IMR-90 (cell line): ENCODE measurements at regions not wholly inside any gene's neighbourhood (a gene's known extent, or its start where the extent isn't known, plus 50 kb on each side); places are given as distances from the start of the nearest gene placed in this dataset.

Experiments used
- ATAC-seq: fragments of 200-7000 bp; cut with Tn5 transposase; 2 replicates; pipeline ENCODE4 v1.9.1; 2020; ENCODE audit warnings: low read depth, mild to moderate bottlenecking, moderate library complexity
- BruUV-seq: library from RNA; stranded (reverse); fragments of 400-500 nt; replicated peaks from 2 replicates; lab custom pipeline; 2021; lab: Mats Ljungman, UMichigan
- CTCF ChIA-PET: fragments of 300-600 bp; formaldehyde crosslinking; extraction: SDS; loops from one replicate; lab custom pipeline; 2021; ENCODE audit warnings: antibody characterized with exemption; lab: Yijun Ruan, JAX
- POLR2A ChIA-PET: fragments of 300-600 bp; sonication (Branson Sonifier 250); formaldehyde crosslinking; loops from one replicate; lab custom pipeline; 2022; ENCODE audit warnings: antibody characterized with exemption; ENCODE audit not compliant: unreplicated experiment; lab: Charles Lee
- DNase-seq: peaks from one replicate; pipeline ENCODE4 v3.0.0; 2013
- H2AFZ ChIP-seq: replicated peaks from 2 replicates; pipeline ENCODE3; 2013; ENCODE audit warnings: low read length, mild to moderate bottlenecking; ENCODE audit not compliant: poor library complexity
- H2AK5ac ChIP-seq: 2 replicates; pipeline ENCODE4 v1.6.1; 2013; ENCODE audit warnings: low read depth, low read length, inconsistent platforms
- H2AK9ac ChIP-seq: replicated peaks from 2 replicates; pipeline ENCODE3; 2013; ENCODE audit warnings: mild to moderate bottlenecking, low read depth, low read length, moderate library complexity; ENCODE audit not compliant: poor library complexity
- H2BK120ac ChIP-seq: 2 replicates; pipeline ENCODE4 v1.6.1; 2013; ENCODE audit warnings: low read depth, low read length, inconsistent platforms
- H2BK15ac ChIP-seq: 3 replicates; pipeline ENCODE4 v1.6.1; 2013; ENCODE audit warnings: low read depth, low read length, inconsistent platforms
- H2BK20ac ChIP-seq: 2 replicates; pipeline ENCODE4 v1.6.1; 2013; ENCODE audit warnings: low read depth, mild to moderate bottlenecking, inconsistent platforms, low read length, moderate library complexity
- H2BK5ac ChIP-seq: 2 replicates; pipeline ENCODE4 v1.6.1; 2013; ENCODE audit warnings: mild to moderate bottlenecking, low read depth, low read length, inconsistent platforms; ENCODE audit not compliant: poor library complexity, severe bottlenecking
- H3K14ac ChIP-seq: replicated peaks from 2 replicates; pipeline ENCODE4 v1.6.1; 2013; ENCODE audit warnings: low read depth, low read length, inconsistent platforms
- H3K18ac ChIP-seq: 2 replicates; pipeline ENCODE4 v1.6.1; 2013; ENCODE audit warnings: low read depth, low read length, control low read depth
- H3K23ac ChIP-seq: 2 replicates; pipeline ENCODE4 v1.6.1; 2013; ENCODE audit warnings: low read depth, low read length, inconsistent platforms
- H3K27ac ChIP-seq: 2 replicates; pipeline ENCODE4 v1.5.1; 2013; ENCODE audit warnings: mild to moderate bottlenecking, control low read depth, low read length; ENCODE audit not compliant: insufficient read depth
- H3K27me3 ChIP-seq: 2 replicates; pipeline ENCODE4 v1.6.1; 2013; ENCODE audit warnings: low read length; ENCODE audit not compliant: control insufficient read depth, insufficient read depth
- H3K36me3 ChIP-seq: 2 replicates; pipeline ENCODE4 v1.6.1; 2013; ENCODE audit warnings: low read length, mixed read lengths; ENCODE audit not compliant: control insufficient read depth, insufficient read depth
- H3K4ac ChIP-seq: 2 replicates; pipeline ENCODE4 v1.6.1; 2013; ENCODE audit warnings: low read depth, low read length, inconsistent platforms
- H3K4me1 ChIP-seq: 2 replicates; pipeline ENCODE4 v1.6.1; 2013; ENCODE audit warnings: low read length, mixed read lengths; ENCODE audit not compliant: control insufficient read depth, insufficient read depth
- H3K4me2 ChIP-seq: 2 replicates; pipeline ENCODE4 v1.6.1; 2013; ENCODE audit warnings: low read depth, mild to moderate bottlenecking, control low read depth, low read length, moderate library complexity
- H3K4me3 ChIP-seq: 2 replicates; pipeline ENCODE4 v1.5.1; 2013; ENCODE audit warnings: low read depth, mild to moderate bottlenecking, control low read depth, low read length, moderate library complexity; ENCODE audit not compliant: insufficient read depth
- H3K56ac ChIP-seq: 2 replicates; pipeline ENCODE4 v1.6.1; 2013; ENCODE audit warnings: low read length, inconsistent platforms; ENCODE audit not compliant: insufficient read depth; ENCODE audit errors: extremely low read depth
- H3K79me1 ChIP-seq, 2 experiments: 2 replicates each; pipeline ENCODE4 v1.6.1; 2013; ENCODE audit warnings: low read length in 2 of 2, inconsistent platforms in 1 of 2, low read depth in 1 of 2
- H3K9ac ChIP-seq: 2 replicates; pipeline ENCODE4 v1.6.1; 2013; ENCODE audit warnings: low read depth, low read length, control low read depth
- H3K9me1 ChIP-seq: 2 replicates; pipeline ENCODE4 v1.6.1; 2013; ENCODE audit warnings: low read length, inconsistent platforms; ENCODE audit not compliant: insufficient read depth
- H3K9me3 ChIP-seq: 2 replicates; pipeline ENCODE4 v1.6.1; 2013; ENCODE audit warnings: low read length; ENCODE audit not compliant: control insufficient read depth, insufficient read depth
- H4K20me1 ChIP-seq: 2 replicates; pipeline ENCODE4 v1.6.1; 2013; ENCODE audit warnings: low read length, inconsistent platforms; ENCODE audit not compliant: insufficient read depth
- H4K5ac ChIP-seq: 2 replicates; pipeline ENCODE4 v1.6.1; 2013; ENCODE audit warnings: mild to moderate bottlenecking, low read depth, low read length, control low read depth
- H4K8ac ChIP-seq, 2 experiments: 2 replicates each; pipeline ENCODE4 v1.6.1; 2013; ENCODE audit warnings: low read depth in 2 of 2, low read length in 2 of 2, control low read depth in 1 of 2, inconsistent platforms in 1 of 2
- H4K91ac ChIP-seq: 2 replicates; pipeline ENCODE4 v1.6.1; 2013; ENCODE audit warnings: low read depth, low read length, inconsistent platforms; ENCODE audit not compliant: insufficient read depth
- BHLHE40 ChIP-seq: fragments of 150-350 bp; IDR thresholded peaks from 2 replicates; pipeline ENCODE4 v1.6.1; 2016; ENCODE audit warnings: mild to moderate bottlenecking, low read depth, low read length
- CHD1 ChIP-seq: IDR thresholded peaks from 2 replicates; pipeline ENCODE4 v1.6.1; 2012; ENCODE audit warnings: low read depth, low read length, improper control_type of control experiment
- WGBS, 2 experiments: methylation state at CpG; one replicate each; pipeline versions ENCODE4 v1.1.5 to v1.1.7; 2013; ENCODE audit warnings: missing lambda C conversion rate in 2 of 2; ENCODE audit not compliant: insufficient read length in 1 of 2; ENCODE audit errors: extremely low coverage in 2 of 2; 5-methylcytosine and 5-hydroxymethylcytosine counted together
- dilution Hi-C: fragments of 300-500 bp; cut with HindIII; formaldehyde crosslinking; loops from one replicate; pipeline ENCODE4 v1.14.3; 2018; ENCODE audit warnings: low sequenced_read_pairs; ENCODE audit not compliant: unreplicated experiment
- in situ Hi-C: fragments of 300-500 bp; cut with MboI; formaldehyde crosslinking; loops from 3 replicates; pipeline ENCODE4 v1.14.3; 2019; ENCODE audit warnings: low sequenced_read_pairs, inconsistent platforms, mixed read lengths
- intact Hi-C: fragments of 100-400 bp; cut with micrococcal nuclease; formaldehyde crosslinking; loops from 2 replicates; pipeline ENCODE4 v1.10.0; 2022

DNA sequence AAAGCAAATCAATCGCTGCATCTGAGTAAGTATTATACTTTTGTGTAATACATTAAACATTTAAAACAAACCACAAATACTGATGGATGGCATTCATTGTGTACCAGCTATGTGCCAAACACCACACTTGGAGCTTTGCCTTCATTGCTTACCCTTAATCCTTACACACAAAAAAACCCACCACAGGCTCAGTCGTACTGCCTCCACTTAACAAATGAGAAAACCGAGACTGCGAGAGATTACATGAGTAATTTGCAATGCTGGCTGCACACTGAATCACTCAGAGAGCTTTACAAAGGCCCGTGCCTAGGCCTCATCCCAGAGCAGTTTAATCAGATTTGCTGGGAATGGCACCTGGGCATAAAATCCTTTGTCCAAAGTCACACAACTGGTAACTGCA lies 130.5 kb downstream of the EDN1 start:
- Histone ChIP-seq H3K18ac (peak overlapping the region; percentile 47; the same call in 1 of the 2 replicates), H2BK20ac (no peak overlapping the region), H4K5ac (no peak overlapping the region), H2AFZ (no peak overlapping the region), H3K4me3 (no peak overlapping the region), H3K4me2 (no peak overlapping the region), H4K8ac (no peak overlapping the region), H2AK9ac (no peak overlapping the region), H4K20me1 (no peaks in the 10 kb centered on the region), H3K56ac (no peak overlapping the region), H2AK5ac (no peak overlapping the region), H2BK5ac (peak overlapping the region; percentile 10), H3K36me3 (no peaks in the 10 kb centered on the region), H3K4ac (no peak overlapping the region), H4K91ac (no peak overlapping the region), H3K79me1 (no peaks in the 10 kb centered on the region), H3K9me3 (peaks cover 6% of the 10 kb centered on the region), H3K27ac (no peak overlapping the region), H3K9me1 (no peaks in the 10 kb centered on the region), H3K9ac (no peak overlapping the region), H3K4me1 (peaks cover 8% of the 10 kb centered on the region), H3K14ac (no peak overlapping the region), H3K23ac (no peak overlapping the region), H2BK120ac (no peak overlapping the region), H3K27me3 (no peaks in the 10 kb centered on the region), H2BK15ac (no peak overlapping the region)
- no CpG with 5 or more reads among the region's 5 CpGs for WGBS, 2 experiments
- no TSS peak for BruUV-seq
- POLR2A ChIA-PET: no interaction called here
- TF ChIP-seq CHD1 (no peak), BHLHE40 (peak; percentile 53; the same call in 1 of the 2 replicates)
- ATAC-seq (peak; percentile 73), DNase-seq (peak; percentile 25)
- CTCF ChIA-PET: no interaction called here
- dilution Hi-C loops: no loop called here
- intact Hi-C loops: no loop called here
- in situ Hi-C loops: no loop called here
